ENCODE measurements at regions not wholly inside any gene's neighbourhood (a gene's known extent, or its start where the extent isn't known, plus 50 kb on each side); places are given as distances from the start of the nearest gene placed in this dataset.

DNA sequence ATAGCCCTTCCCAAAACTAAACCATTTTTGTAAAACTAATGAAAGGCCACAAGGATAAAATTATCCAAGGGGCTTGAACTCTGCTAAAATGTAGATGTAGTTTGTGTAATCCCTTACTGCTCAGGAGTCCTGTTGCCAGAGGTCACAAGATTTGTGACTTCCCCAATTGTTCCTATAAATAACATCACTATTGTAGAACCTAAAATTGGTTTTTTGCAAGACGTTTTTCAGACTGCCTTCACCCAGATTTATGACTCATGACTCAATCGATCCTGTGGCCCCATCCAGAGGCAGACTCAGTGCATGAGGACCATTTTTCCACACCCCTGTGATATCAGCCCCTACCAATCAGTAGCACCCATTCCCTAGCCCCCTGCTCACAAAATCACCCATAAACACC is 61.5 kb upstream of the RASSF8 start:
- no peak for TF ChIP-seq POLR2A (IDR thresholded peaks at IDR 0.05)
- TF ChIP-seq, protein P1, sequence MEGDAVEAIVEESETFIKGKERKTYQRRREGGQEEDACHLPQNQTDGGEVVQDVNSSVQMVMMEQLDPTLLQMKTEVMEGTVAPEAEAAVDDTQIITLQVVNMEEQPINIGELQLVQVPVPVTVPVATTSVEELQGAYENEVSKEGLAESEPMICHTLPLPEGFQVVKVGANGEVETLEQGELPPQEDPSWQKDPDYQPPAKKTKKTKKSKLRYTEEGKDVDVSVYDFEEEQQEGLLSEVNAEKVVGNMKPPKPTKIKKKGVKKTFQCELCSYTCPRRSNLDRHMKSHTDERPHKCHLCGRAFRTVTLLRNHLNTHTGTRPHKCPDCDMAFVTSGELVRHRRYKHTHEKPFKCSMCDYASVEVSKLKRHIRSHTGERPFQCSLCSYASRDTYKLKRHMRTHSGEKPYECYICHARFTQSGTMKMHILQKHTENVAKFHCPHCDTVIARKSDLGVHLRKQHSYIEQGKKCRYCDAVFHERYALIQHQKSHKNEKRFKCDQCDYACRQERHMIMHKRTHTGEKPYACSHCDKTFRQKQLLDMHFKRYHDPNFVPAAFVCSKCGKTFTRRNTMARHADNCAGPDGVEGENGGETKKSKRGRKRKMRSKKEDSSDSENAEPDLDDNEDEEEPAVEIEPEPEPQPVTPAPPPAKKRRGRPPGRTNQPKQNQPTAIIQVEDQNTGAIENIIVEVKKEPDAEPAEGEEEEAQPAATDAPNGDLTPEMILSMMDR (IDR thresholded peaks at IDR 0.05 in 4 of 5, conservative IDR thresholded peaks at IDR 0.05 in 1 of 5): no peak

Measured in gastrocnemius medialis (tissue), 4 donors.